Peyer's patch (tissue), 4 donors: ENCODE measurements at regions not wholly inside any gene's neighbourhood (a gene's known extent, or its start where the extent isn't known, plus 50 kb on each side); places are given as distances from the start of the nearest gene placed in this dataset.
"Not testable (repeated sequence)": the region's sequence is repeated elsewhere in the genome, so short reads cannot be mapped to it uniquely, and the experiment has no call there.

Experiments used
- CTCF ChIP-seq, 6 experiments: fragments of 450-650 bp in 4 of 6; fragments of 200-600 bp in 2 of 6; sonication (generic) in 1 of 6; IDR thresholded peaks; one replicate each; pipeline ENCODE4 v1.5.1; 2017 to 2019; ENCODE audit warnings: antibody characterized with exemption in 6 of 6, mild to moderate bottlenecking in 3 of 6, moderate library complexity in 1 of 6
- POLR2A ChIP-seq, 2 donors: fragments of 450-650 bp; IDR thresholded peaks; one replicate each; pipeline ENCODE4 v1.5.1; 2017; ENCODE audit warnings: antibody characterized with exemption in 2 of 2, mild to moderate bottlenecking in 2 of 2, moderate library complexity in 2 of 2

- TF ChIP-seq CTCF, POLR2A (IDR thresholded peaks at IDR 0.05): not testable (repeated sequence)
Observed at GRCh38 chr18:56420868-56421267, 217.5 kb downstream of the TXNL1 start.
